ENCODE measurements at regions not wholly inside any gene's neighbourhood (a gene's known extent, or its start where the extent isn't known, plus 50 kb on each side); places are given as distances from the start of the nearest gene placed in this dataset.
"Not testable (repeated sequence)": the region's sequence is repeated elsewhere in the genome, so short reads cannot be mapped to it uniquely, and the experiment has no call there.

GRCh38 chrX:1874899-1875298, 260.0 kb downstream of the ASMT start:
- 91 to 94% methylated on average over 9 of the region's 9 CpGs for WGBS, 2 donors
- Histone ChIP-seq H3K27me3 (no peaks in the 10 kb centered on the region), H3K9me3 (no peaks in the 10 kb centered on the region), H3K27ac (no peak overlapping the region), H3K36me3 (no peaks in the 10 kb centered on the region), H3K4me1 (no peaks in the 10 kb centered on the region), H3K4me3 (replicated peaks in 1 of 3) (no peak overlapping the region)
- TF ChIP-seq, protein P1, sequence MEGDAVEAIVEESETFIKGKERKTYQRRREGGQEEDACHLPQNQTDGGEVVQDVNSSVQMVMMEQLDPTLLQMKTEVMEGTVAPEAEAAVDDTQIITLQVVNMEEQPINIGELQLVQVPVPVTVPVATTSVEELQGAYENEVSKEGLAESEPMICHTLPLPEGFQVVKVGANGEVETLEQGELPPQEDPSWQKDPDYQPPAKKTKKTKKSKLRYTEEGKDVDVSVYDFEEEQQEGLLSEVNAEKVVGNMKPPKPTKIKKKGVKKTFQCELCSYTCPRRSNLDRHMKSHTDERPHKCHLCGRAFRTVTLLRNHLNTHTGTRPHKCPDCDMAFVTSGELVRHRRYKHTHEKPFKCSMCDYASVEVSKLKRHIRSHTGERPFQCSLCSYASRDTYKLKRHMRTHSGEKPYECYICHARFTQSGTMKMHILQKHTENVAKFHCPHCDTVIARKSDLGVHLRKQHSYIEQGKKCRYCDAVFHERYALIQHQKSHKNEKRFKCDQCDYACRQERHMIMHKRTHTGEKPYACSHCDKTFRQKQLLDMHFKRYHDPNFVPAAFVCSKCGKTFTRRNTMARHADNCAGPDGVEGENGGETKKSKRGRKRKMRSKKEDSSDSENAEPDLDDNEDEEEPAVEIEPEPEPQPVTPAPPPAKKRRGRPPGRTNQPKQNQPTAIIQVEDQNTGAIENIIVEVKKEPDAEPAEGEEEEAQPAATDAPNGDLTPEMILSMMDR (IDR thresholded peaks at IDR 0.05), result no peak
- TF ChIP-seq POLR2A (IDR thresholded peaks at IDR 0.05), result no peak
- no peak for DNase-seq
- intact Hi-C loops (cut with DNase I), result no loop called here

- TF ChIP-seq, protein P1 (IDR thresholded peaks at IDR 0.05), result no peak
- no peak for TF ChIP-seq POLR2A (IDR thresholded peaks at IDR 0.05)
- Histone ChIP-seq H3K9me3 (no peaks in the 10 kb centered on the region), H3K4me1 (no peaks in the 10 kb centered on the region), H3K36me3 (no peaks in the 10 kb centered on the region), H3K4me3 (replicated peaks in 1 of 3) (no peak overlapping the region), H3K27me3 (no peaks in the 10 kb centered on the region), H3K27ac (no peak overlapping the region)
- intact Hi-C loops (cut with DNase I), result no loop called here
- no peak for DNase-seq
- WGBS, 2 donors, result 94 to 97% methylated on average over 7 of the region's 7 CpGs
Observed at GRCh38 chrX:1876041-1876440, 261.2 kb downstream of the ASMT start.

GRCh38 chrX:1877780-1878179, 262.9 kb downstream of the ASMT start:
- no peak for DNase-seq
- Histone ChIP-seq H3K27me3 (no peaks in the 10 kb centered on the region), H3K4me3 (replicated peaks in 1 of 3) (no peak overlapping the region), H3K36me3 (no peaks in the 10 kb centered on the region), H3K27ac (no peak overlapping the region), H3K4me1 (no peaks in the 10 kb centered on the region), H3K9me3 (no peaks in the 10 kb centered on the region)
- WGBS, 2 donors, result 58% methylated on average over 7 of the region's 7 CpGs
- intact Hi-C loops (cut with DNase I), result no loop called here
- TF ChIP-seq, protein P1 (IDR thresholded peaks at IDR 0.05), result no peak
- TF ChIP-seq POLR2A (IDR thresholded peaks at IDR 0.05), result no peak

- H3K27me3 ChIP-seq, result not testable (repeated sequence)
- 91 to 92% methylated on average over 10 of the region's 10 CpGs for WGBS, 2 donors
Observed at GRCh38 chrX:1880884-1881817, 266.3 kb downstream of the ASMT start.

DNA sequence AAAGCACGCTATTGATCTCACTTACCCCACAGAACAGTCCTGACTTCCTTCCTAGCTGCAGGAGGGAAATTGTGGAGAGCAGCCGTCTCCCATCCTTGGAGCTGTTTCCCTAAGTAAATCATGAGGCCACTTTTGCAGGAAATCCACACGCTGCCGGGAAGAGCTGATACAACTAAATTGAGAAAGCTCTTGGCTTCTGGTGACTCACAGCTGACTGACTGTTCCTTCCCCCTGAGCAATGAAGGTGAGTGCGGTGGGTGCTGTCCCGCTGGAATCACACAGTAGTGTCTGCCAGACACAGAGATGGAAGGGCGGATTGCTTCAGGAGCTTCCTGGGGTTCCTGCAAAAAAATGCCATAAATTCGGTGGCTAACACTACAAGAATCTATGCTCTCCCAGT, 268.9 kb downstream of the ASMT start:
- 49 to 53% methylated on average over 8 of the region's 8 CpGs for WGBS, 2 donors

More at GRCh38 chrX:1880884-1881817, 266.3 kb downstream of the ASMT start:
- H3K4me3 ChIP-seq (replicated peaks in 1 of 3); H3K9me3 ChIP-seq; DNase-seq; H3K36me3 ChIP-seq; H3K27ac ChIP-seq; H3K4me1 ChIP-seq; intact Hi-C loops (cut with DNase I): not testable (repeated sequence)

More for the DNA sequence above, 268.9 kb downstream of the ASMT start:
- intact Hi-C loops (cut with DNase I), result no loop called here
- no peak overlapping the region for H3K27ac ChIP-seq
- no peaks in the 10 kb centered on the region for H3K36me3 ChIP-seq
- no peaks in the 10 kb centered on the region for H3K4me1 ChIP-seq
- no peak overlapping the region for H3K4me3 ChIP-seq (replicated peaks in 1 of 3)
- no peak for DNase-seq
- H3K9me3 ChIP-seq, result no peaks in the 10 kb centered on the region
- no peaks in the 10 kb centered on the region for H3K27me3 ChIP-seq
- TF ChIP-seq, protein P1 (IDR thresholded peaks at IDR 0.05), result no peak
- TF ChIP-seq POLR2A (IDR thresholded peaks at IDR 0.05), result no peak
